ENCODE measurements at regions not wholly inside any gene's neighbourhood (a gene's known extent, or its start where the extent isn't known, plus 50 kb on each side); places are given as distances from the start of the nearest gene placed in this dataset.

GRCh38 chr13:67772807-67773453, 542.8 kb upstream of the PCDH9 start:
- Mint-ChIP-seq H3K4me1 (ENCODE audit: low read depth) (no peaks in the 10 kb centered on the region), H3K27ac (no peak overlapping the region), H3K4me3 (no peak overlapping the region), H3K9me3 (peaks cover 21% of the 10 kb centered on the region), H3K36me3 (ENCODE audit: low read depth) (no peaks in the 10 kb centered on the region), H3K27me3 (ENCODE audit: low read depth) (no peaks in the 10 kb centered on the region)
- DNase-seq (ENCODE audit: low spot score): no peak

DNA sequence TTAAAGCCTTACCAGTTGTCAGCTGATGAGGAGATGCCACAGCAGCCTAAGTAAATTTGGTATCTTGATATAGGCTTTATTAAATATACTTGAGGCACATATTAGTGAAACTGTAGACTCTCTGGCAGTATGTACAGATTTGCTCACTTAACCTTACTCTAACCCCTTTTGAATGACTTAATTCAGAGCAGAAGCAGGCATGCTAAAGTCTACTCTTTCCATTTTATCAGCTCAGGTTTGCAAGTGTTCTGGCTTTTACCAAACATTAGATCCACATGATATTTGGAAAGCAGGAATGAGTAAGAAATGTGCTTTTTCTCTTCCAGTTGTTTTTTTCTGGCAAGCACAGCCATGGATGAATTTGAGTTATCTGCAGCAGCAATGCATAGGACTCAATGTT, 541.0 kb upstream of the PCDH9 start:
- no peaks in the 10 kb centered on the region for H3K36me3 Mint-ChIP-seq (ENCODE audit: low read depth)
- no peak overlapping the region for H3K27ac Mint-ChIP-seq
- H3K4me1 Mint-ChIP-seq (ENCODE audit: low read depth): no peaks in the 10 kb centered on the region
- peaks cover 13% of the 10 kb centered on the region for H3K9me3 Mint-ChIP-seq
- H3K27me3 Mint-ChIP-seq (ENCODE audit: low read depth): no peaks in the 10 kb centered on the region
- DNase-seq (ENCODE audit: low spot score): no peak
- no peak overlapping the region for H3K4me3 Mint-ChIP-seq

GRCh38 chr13:67769987-67770341, 539.8 kb upstream of the PCDH9 start:
- no peaks in the 10 kb centered on the region for H3K27me3 Mint-ChIP-seq (ENCODE audit: low read depth)
- no peaks in the 10 kb centered on the region for H3K36me3 Mint-ChIP-seq (ENCODE audit: low read depth)
- H3K4me3 Mint-ChIP-seq: no peak overlapping the region
- no peaks in the 10 kb centered on the region for H3K4me1 Mint-ChIP-seq (ENCODE audit: low read depth)
- no peak overlapping the region for H3K27ac Mint-ChIP-seq
- peaks cover 13% of the 10 kb centered on the region for H3K9me3 Mint-ChIP-seq
- no peak for DNase-seq (ENCODE audit: low spot score)

- no peak for DNase-seq (ENCODE audit: low spot score)
- H3K4me3 Mint-ChIP-seq: no peak overlapping the region
- H3K27me3 Mint-ChIP-seq (ENCODE audit: low read depth): no peaks in the 10 kb centered on the region
- no peak overlapping the region for H3K27ac Mint-ChIP-seq
- H3K36me3 Mint-ChIP-seq (ENCODE audit: low read depth): no peaks in the 10 kb centered on the region
- no peaks in the 10 kb centered on the region for H3K4me1 Mint-ChIP-seq (ENCODE audit: low read depth)
- peaks cover 13% of the 10 kb centered on the region for H3K9me3 Mint-ChIP-seq
Observed at GRCh38 chr13:67769063-67769986, 539.2 kb upstream of the PCDH9 start.

GRCh38 chr13:67763984-67764383, 533.8 kb upstream of the PCDH9 start:
- Mint-ChIP-seq H3K36me3 (ENCODE audit: low read depth) (no peaks in the 10 kb centered on the region), H3K4me3 (no peak overlapping the region), H3K27me3 (ENCODE audit: low read depth) (no peaks in the 10 kb centered on the region), H3K9me3 (peaks cover 15% of the 10 kb centered on the region), H3K4me1 (ENCODE audit: low read depth) (no peaks in the 10 kb centered on the region), H3K27ac (no peak overlapping the region)
- no peak for DNase-seq (ENCODE audit: low spot score)

- Mint-ChIP-seq H3K27me3 (ENCODE audit: low read depth) (no peaks in the 10 kb centered on the region), H3K36me3 (ENCODE audit: low read depth) (no peaks in the 10 kb centered on the region), H3K4me3 (no peak overlapping the region), H3K4me1 (ENCODE audit: low read depth) (no peaks in the 10 kb centered on the region), H3K9me3 (peaks cover 17% of the 10 kb centered on the region), H3K27ac (no peak overlapping the region)
- DNase-seq (ENCODE audit: low spot score): no peak
Observed at GRCh38 chr13:67763384-67763783, 533.2 kb upstream of the PCDH9 start.

DNA sequence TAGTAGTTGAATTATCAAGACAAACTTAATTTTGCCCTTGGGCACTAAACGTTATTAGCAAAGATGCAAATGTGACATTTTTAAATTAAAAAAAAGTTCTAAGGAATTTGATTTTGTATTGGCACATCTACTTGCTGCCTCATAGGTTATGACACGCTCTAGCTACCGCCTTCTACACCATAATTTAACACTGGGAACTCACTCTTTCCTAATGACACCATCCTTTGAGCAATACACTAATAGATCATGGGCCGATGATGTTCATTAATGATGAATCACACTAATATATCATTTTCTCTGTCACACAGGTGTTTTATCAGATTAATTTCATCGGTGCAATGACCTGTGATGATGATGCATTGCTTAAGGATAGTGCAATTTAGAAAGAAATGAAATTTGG, 528.8 kb upstream of the PCDH9 start:
- Mint-ChIP-seq H3K27me3 (ENCODE audit: low read depth) (no peaks in the 10 kb centered on the region), H3K9me3 (peaks cover 44% of the 10 kb centered on the region), H3K4me3 (no peak overlapping the region), H3K4me1 (ENCODE audit: low read depth) (no peaks in the 10 kb centered on the region), H3K36me3 (ENCODE audit: low read depth) (no peaks in the 10 kb centered on the region), H3K27ac (no peak overlapping the region)
- DNase-seq (ENCODE audit: low spot score): no peak

GRCh38 chr13:67754012-67754411, 523.9 kb upstream of the PCDH9 start:
- H3K27me3 Mint-ChIP-seq (ENCODE audit: low read depth): no peaks in the 10 kb centered on the region
- H3K4me3 Mint-ChIP-seq: no peak overlapping the region
- H3K4me1 Mint-ChIP-seq (ENCODE audit: low read depth): no peaks in the 10 kb centered on the region
- H3K36me3 Mint-ChIP-seq (ENCODE audit: low read depth): no peaks in the 10 kb centered on the region
- H3K27ac Mint-ChIP-seq: no peak overlapping the region
- H3K9me3 Mint-ChIP-seq: peaks cover 42% of the 10 kb centered on the region
- DNase-seq (ENCODE audit: low spot score): no peak

- no peaks in the 10 kb centered on the region for H3K4me1 Mint-ChIP-seq (ENCODE audit: low read depth)
- no peaks in the 10 kb centered on the region for H3K27me3 Mint-ChIP-seq (ENCODE audit: low read depth)
- H3K4me3 Mint-ChIP-seq: no peak overlapping the region
- H3K36me3 Mint-ChIP-seq (ENCODE audit: low read depth): no peaks in the 10 kb centered on the region
- H3K9me3 Mint-ChIP-seq: peaks cover 41% of the 10 kb centered on the region
- no peak overlapping the region for H3K27ac Mint-ChIP-seq
- DNase-seq (ENCODE audit: low spot score): no peak
Observed at GRCh38 chr13:67752759-67753158, 522.6 kb upstream of the PCDH9 start.

- Mint-ChIP-seq H3K27me3 (ENCODE audit: low read depth) (no peaks in the 10 kb centered on the region), H3K4me1 (ENCODE audit: low read depth) (no peaks in the 10 kb centered on the region), H3K4me3 (no peak overlapping the region), H3K27ac (no peak overlapping the region), H3K36me3 (ENCODE audit: low read depth) (no peaks in the 10 kb centered on the region), H3K9me3 (peaks cover 34% of the 10 kb centered on the region)
- no peak for DNase-seq (ENCODE audit: low spot score)
Observed at GRCh38 chr13:67742478-67742877, 512.3 kb upstream of the PCDH9 start.

DNA sequence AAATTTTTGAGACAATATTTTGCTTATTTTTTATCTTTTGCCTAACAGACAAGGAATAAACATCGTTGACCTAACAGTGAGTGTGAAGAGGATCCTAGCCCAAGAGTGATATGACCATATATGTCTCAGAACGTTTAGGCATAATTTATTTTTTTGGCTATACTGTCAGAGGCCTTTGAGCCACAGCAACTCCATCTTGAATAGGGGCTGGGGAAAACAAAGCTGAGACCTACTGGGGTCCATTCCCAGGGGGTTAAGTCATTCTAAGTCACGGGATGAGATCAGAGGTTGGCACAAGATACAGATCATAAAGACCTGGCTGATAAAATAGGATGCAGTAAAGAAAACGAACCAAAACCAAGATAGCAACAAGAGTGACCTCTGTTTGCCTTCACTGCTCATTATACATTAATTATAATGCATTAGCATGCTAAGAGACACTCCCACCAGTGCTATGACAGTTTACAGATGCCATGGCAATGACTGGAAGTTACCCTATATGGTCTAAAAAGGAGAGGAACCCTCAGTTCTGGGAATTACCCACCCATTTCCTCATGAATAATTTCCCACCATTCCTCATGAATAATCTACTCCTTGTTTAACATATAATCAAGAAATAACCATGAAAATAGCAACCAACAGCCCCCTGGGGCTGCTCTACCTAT, 510.9 kb upstream of the PCDH9 start:
- DNase-seq (ENCODE audit: low spot score): no peak
- Mint-ChIP-seq H3K27ac (no peak overlapping the region), H3K4me3 (no peak overlapping the region), H3K9me3 (peaks cover 26% of the 10 kb centered on the region), H3K4me1 (ENCODE audit: low read depth) (no peaks in the 10 kb centered on the region), H3K36me3 (ENCODE audit: low read depth) (no peaks in the 10 kb centered on the region), H3K27me3 (ENCODE audit: low read depth) (no peaks in the 10 kb centered on the region)

DNA sequence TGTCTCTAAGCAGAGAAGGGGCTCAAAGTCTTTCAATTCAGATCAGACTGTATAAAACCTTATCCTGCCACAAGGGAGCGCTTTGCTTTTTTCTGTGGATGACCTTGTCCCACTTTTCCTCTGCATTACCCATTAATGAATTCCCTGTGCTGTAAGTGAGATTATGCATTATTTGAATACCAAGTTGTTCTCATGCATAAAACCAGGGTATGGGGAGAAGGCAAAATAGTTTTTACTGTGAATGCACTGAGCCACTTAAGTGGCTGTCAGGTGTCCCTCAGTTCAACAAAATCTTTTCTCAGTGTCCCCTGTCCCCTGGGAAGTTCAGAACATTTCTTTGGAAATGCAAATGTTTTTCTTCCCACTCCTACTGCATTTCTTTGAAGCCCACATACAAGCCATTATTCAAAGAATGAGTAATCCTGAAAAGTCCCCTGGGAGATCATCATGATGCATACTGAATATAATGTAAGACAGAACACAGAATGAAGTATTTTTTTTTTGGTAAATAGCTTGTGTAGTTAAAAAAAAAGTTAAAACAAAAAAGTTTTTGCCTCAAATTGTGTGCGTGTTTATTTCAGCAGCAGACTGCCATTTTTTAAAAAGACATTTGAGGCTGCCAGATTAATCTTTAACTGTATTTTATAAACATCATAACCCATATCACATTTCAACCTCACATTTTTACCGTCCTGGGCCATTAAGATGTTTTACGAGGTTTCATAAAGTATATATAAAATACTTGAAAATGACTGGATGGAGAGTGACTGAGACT, 506.7 kb upstream of the PCDH9 start:
- H3K36me3 Mint-ChIP-seq (ENCODE audit: low read depth): no peaks in the 10 kb centered on the region
- H3K27ac Mint-ChIP-seq: no peak overlapping the region
- no peak overlapping the region for H3K4me3 Mint-ChIP-seq
- DNase-seq (ENCODE audit: low spot score): no peak
- H3K9me3 Mint-ChIP-seq: peaks cover 18% of the 10 kb centered on the region
- no peaks in the 10 kb centered on the region for H3K4me1 Mint-ChIP-seq (ENCODE audit: low read depth)
- no peaks in the 10 kb centered on the region for H3K27me3 Mint-ChIP-seq (ENCODE audit: low read depth)

GRCh38 chr13:67735651-67736050, 505.5 kb upstream of the PCDH9 start:
- H3K27me3 Mint-ChIP-seq (ENCODE audit: low read depth): no peaks in the 10 kb centered on the region

DNA sequence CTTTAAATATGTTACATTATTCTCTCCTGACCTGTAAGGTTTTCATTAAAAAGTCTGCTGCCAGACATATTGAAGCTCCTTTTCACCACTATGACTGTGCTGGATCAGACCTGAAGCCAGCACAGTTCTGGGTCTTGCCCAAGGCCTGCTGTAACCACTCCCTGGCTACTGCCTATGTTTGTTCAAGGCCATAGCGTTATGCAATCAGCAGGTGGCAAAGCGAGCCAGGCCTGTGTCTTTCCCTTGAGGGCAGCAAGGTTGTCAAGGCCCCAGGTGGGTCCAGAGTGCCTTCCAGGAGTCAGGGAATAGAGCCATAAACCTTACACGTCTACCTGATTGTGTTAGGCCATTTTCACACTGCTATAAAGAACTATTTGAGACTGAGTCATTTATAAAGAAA, 496.8 kb upstream of the PCDH9 start:
- no peak for DNase-seq (ENCODE audit: low spot score)
- Mint-ChIP-seq H3K4me1 (ENCODE audit: low read depth) (no peaks in the 10 kb centered on the region), H3K4me3 (no peak overlapping the region), H3K27ac (no peak overlapping the region), H3K36me3 (ENCODE audit: low read depth) (no peaks in the 10 kb centered on the region), H3K27me3 (ENCODE audit: low read depth) (no peaks in the 10 kb centered on the region), H3K9me3 (peaks cover 67% of the 10 kb centered on the region)

More at GRCh38 chr13:67735651-67736050, 505.5 kb upstream of the PCDH9 start:
- Mint-ChIP-seq H3K4me1 (ENCODE audit: low read depth) (no peaks in the 10 kb centered on the region), H3K27ac (no peak overlapping the region), H3K9me3 (peaks cover 27% of the 10 kb centered on the region), H3K36me3 (ENCODE audit: low read depth) (no peaks in the 10 kb centered on the region), H3K4me3 (no peak overlapping the region)
- DNase-seq (ENCODE audit: low spot score): no peak

All from T-helper 2 cell treated with Interferon-gamma antibody and Interleukin-4, amounts not matched to agents 5 μg/mL and 100 μg/mL, for 36 hours (primary cell).